ENCODE measurements at regions not wholly inside any gene's neighbourhood (a gene's known extent, or its start where the extent isn't known, plus 50 kb on each side); places are given as distances from the start of the nearest gene placed in this dataset.
"Not testable (repeated sequence)": the region's sequence is repeated elsewhere in the genome, so short reads cannot be mapped to it uniquely, and the experiment has no call there.

DNA sequence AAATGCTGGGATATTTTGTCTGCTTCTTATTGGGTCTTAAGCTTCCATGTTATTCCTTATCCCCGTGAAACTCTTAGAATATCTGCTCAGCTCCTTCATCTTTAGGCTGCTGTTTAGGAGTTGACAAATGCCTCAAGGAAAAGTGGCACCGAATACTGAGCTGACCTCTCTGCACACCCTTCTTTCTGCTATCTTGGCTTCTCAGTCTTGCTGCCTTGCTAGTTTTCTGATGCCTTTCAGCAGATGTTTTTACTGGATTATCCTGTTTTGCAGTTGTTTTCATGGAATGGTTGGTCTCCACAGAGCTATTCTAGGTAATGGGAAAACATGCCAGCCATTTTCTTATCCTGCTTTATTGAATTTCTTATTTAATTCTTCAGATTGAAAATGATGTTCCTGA, 86.3 kb downstream of the GYPE start:
- no peak for DNase-seq

DNA sequence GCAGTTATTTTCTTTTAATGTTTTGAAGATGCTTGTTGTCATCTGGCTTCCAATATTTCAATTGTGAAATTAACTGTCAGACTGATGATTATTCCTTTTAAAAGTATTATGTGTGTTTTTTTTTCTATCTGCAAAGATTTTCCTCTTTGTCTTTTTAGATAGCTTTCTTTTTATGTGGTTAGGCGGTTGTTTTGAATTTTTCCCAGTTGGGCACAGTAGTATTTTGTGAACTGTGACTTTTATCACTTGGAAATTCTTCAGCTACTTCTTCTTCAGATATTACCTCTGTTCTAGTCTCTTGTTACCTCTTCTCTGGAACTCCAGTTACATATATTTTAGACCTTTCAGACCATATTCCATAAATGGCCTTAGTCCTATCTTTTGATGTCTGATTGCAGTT, 87.5 kb downstream of the GYPE start:
- not testable (repeated sequence) for DNase-seq

DNA sequence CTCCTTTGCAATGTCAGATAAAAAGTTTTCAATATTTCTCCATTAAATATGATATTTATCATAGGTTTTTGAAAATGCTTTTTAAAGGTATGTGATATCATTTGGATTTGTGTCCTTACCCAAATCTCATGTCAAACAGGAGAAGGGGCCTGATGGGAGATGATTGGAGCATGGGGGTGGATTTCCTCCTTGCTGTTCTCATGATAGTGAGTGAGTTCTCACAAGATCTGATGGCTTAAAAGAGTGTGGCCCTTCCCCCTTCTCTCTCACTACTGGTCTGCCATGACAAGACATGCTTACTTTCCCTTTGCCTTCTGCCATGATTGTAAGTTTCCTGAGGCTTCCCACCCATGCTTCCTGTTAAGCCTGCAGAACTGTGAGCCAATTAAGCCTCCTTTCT, 90.0 kb downstream of the GYPE start:
- not testable (repeated sequence) for DNase-seq

DNA sequence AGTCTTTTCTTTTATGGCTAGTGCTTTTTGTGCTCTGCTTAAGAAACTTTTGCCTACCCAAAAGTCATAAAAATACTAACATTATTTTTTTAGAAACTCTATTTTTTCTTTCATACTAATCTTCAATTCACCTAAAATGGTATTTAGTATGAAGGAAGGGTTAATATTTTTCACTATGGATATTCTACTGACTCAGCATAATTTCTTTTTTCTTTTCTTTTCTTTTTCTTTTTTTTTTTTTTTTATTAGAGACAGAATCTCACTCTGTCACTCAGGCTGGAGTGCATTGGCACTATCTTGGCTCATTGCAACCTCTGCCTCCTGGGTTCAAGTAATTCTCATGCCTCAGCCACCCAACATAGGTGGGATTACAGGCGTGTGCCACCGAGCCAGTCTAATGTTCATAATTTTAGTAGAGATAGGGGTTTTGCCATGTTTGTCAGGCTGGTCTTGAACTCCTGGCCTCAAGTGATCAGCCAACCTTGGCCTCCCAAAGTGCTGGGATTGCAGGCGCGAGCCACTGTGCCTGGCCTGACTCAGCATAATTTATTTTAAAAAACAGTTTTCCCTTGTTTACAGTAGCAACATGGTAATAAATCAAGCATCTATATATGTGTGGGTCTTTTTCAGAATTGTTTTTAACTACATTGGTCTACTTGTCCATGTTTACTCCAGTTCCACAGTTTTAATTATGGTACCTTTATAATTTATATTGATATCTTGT, 91.8 kb downstream of the GYPE start:
- DNase-seq = not testable (repeated sequence)

DNA sequence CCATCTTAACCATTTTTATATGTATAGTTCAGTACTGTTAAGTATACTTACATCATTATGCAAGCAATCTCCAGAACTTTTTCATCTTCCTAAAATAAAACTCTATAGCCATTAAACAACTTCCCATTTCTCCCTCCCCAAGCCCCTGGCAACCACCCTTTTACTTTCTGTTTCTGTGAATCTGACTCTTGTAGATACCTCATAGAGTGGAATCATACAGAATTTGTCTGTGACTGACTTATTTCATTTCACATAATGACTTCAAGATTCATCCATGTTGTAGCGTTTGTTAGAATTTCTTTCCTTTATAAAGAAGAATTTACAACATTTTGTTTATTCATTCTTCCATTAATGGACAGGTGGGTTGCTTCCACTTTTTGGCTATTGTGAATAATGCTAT, 91.2 kb upstream of the FREM3 start:
- not testable (repeated sequence) for DNase-seq

DNA sequence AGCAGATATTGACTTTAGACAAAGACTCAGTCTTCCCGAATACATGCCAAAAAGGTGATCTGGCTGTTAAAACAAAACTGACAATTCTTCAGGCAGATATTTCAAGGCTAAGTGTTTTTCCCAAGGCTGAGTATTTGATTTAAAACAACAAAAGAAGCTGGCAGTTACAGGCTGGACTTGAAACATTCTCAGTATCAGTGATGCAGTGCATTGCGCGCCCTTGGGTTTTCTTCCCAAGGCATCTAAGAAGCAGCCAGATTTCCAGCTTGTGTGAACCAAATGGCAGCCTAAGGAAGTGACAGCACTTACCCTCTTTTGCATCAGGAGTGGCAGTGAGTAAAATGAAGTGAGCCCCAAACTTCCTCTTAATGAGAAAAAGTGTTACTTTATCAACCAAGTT, 90.0 kb upstream of the FREM3 start:
- not testable (repeated sequence) for DNase-seq

DNA sequence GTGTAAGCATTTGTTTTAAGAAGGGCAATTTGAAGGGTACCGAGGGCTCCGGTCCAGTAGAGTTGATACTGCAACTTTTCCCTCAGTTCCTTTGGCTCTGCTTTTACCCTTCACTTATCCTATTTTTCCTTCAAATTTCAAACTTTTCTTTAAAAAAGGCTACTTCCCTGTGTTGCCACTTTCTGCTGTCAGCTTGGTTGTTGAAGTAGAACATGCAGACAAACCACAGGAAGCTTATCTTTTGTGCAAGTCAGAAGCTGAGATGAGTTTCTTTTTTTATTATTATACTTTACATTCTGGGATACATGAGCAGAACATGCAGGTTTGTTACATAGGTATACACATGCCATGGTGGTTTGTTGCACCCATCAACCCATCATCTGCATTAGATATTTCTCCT, 89.1 kb upstream of the FREM3 start:
- DNase-seq = not testable (repeated sequence)

DNA sequence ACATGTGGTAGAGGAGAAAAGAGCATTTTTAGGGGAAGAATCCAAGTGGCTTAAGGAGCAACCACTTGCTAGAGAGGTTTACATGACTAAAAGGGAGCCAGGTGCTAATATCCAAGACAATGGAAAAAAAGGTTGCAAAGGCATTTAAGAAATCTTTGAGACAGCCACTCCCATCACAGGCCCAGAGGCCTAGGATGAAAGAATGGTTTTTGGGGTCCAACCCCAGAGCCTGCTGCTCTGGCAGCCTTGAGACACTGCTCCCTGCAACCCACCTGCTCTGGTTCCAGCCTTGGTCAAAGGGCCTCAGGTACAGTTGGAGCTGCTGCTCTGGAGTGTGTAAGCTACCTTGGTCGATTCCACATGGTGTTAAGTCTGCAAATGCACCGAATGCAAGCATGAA, 84.1 kb upstream of the FREM3 start:
- DNase-seq = no peak

DNA sequence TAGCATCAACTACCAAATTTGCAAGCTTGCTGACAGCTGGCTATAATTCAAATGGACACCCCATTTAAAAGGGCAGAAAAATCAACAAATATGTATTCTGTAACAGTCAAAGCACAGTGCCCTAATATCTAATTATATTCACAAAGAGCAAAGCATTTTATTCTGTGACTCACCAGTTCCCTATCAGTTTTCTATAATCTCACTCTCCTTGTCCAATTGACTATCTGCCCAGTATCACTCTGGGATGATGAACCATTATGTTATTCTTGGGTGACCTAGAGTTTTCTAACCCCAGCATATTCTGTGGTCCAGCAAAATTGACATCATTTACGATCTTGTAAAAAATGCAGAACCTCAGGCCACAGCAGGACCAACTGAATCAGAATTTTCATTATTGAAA, 82.0 kb upstream of the FREM3 start:
- no peak for DNase-seq

DNA sequence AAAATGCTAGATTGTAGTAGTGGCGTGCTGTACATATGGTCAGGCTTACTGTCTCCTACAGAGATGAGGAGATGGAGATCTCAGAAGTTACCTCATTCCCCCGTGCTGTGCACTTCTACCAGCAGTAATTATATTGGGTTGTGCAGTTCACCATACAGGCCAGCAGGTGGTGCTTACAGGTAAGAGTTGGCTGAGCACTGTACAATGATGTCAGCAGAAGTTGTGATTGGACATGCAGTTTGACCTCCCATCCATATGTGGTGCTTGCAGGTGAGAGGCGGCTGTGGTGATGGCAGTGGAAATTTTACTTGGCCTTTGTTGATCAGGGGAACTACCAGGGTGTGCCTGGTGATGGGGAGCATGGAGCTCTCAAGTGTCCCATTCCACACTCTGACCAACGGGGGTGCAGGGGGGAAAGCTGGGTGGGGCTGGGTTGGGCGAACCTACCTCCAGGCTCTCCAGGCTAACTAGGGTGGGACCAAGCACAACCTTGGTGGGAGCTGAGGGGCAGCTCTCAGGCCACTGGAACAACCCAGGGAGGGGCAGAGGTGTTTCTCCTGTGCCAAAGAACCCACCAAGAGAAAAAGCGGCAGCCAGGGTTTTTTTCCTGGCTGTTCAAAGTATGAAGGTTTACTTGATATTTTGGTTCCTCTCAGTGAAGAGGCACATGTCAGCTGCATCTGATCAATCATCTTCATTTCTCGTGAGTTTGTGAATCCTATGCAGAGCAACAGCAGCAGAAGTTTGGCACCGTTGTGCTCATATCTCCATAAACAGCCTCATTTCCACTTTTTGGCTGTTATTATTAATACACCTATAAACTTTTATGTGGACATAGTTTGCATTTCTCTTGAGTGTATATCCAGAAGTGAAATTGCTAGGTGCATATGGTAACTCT, 73.8 kb upstream of the FREM3 start:
- DNase-seq = peak; percentile 27

DNA sequence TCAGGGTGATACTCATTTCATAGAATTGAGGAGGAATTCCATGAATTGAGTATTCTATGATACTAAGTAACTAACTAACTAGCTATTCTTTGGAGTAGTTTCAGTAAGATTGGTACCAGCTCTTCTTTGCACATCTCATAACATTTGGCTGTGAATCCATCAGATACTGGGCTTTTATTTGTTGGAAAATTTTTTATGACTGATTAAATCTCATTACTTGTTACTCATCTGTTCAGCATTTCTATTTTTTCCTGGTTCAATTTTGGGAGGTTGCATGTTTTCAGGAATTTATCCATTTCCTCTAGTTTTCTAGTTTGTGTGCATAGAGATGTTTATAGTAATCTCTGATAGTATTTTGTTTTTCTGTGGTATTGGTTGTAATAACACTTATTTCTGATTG, 70.8 kb upstream of the FREM3 start:
- DNase-seq = no peak

DNA sequence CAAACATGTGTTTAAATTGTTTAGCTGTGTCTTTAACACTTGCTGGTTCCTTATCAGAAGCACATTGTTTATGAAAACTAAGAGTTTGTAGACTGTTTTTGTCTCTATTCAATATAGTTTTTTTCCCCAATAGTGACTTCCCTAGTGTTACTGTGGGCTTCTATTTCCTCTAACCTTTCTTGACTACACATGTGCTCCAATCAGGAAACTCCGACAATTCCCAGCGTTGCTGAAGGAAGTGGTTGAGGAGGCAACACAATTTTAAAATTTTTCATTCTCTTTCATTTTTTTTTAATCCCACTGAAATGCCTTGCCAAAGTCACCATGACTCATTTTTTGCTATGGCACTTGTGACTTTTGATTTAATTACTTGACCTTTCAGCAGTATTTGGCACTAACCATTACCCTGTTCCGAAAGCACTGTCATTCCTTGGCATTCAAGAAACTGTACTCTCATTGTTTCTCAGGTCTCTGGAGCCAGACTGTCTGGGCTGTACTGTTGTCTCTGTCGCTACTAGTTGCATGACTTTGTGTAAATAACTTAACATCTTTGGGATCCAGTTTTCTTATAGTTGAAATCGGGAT, 67.6 kb upstream of the FREM3 start:
- no peak for DNase-seq

DNA sequence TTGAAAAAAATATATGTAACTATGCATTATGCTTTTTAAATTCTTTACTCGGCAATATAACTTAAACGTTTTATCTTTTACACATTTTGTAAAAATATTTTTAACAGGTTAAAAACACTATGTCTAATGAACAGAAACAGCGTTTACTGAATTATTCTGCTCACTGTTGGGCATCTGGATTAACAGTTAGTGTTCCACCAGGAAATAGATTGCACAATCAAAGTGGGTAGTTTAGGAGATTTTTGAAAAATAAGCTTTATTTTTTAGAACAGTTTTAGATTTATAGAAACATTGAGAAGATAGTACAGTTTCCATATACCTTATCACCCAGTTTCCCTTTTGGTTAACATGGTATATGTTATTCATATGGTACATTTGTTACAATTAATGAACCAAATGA, 63.1 kb upstream of the FREM3 start:
- no peak for DNase-seq

DNA sequence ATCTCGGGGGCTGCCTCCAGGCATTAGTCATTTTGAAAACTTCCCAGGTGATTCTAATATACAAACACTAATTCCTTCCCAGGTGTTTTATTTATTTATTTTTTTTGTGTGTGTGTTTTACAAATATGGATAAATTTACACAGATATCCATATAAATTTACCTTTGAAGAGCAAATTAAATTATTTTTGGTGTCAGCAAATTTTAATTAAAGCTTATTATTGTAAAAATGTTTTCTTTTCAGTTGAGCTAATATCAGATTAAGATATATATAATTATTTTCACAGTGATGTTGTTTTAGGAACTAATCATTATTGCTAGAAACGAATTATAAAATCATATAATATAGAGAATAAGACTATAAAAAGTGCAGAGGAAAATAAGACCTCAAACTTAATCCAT, 62.0 kb upstream of the FREM3 start:
- no peak for DNase-seq
